HG03439 (cell line): ENCODE measurements at regions not wholly inside any gene's neighbourhood (a gene's known extent, or its start where the extent isn't known, plus 50 kb on each side); places are given as distances from the start of the nearest gene placed in this dataset.
"Not testable (repeated sequence)": the region's sequence is repeated elsewhere in the genome, so short reads cannot be mapped to it uniquely, and the experiment has no call there.

ENCODE experiments used
- ATAC-seq: cut with Tn5 transposase; IDR thresholded peaks from one replicate; pipeline ENCODE4 v1.9.1; 2021; ENCODE audit warnings: mild to moderate bottlenecking, moderate library complexity; ENCODE audit not compliant: unreplicated experiment

- no peak for ATAC-seq
Measured at GRCh38 chr5:15346738-15347137, 153.2 kb upstream of the FBXL7 start.

- no peak for ATAC-seq
Measured at GRCh38 chr5:15344954-15345353, 155.0 kb upstream of the FBXL7 start.

DNA sequence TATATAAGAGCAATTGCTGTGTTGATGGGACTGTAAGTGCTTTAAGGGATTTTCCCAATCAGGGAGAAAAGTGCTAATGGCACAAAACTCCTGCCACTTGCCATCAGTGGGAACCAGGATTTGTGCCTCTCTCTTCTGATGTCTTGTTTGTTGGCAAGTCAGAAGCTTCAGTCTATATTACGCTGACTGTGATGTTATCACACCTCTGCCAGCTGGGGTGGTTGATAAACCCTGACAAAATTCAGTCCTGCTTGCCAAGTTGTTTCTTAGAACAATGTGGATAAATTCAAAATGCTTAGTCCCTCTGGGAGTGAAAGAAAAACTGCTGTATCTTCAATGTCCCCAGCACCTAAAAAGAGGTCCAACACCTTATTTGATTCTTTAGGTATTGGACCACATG, 161.4 kb upstream of the FBXL7 start:
- ATAC-seq = no peak

DNA sequence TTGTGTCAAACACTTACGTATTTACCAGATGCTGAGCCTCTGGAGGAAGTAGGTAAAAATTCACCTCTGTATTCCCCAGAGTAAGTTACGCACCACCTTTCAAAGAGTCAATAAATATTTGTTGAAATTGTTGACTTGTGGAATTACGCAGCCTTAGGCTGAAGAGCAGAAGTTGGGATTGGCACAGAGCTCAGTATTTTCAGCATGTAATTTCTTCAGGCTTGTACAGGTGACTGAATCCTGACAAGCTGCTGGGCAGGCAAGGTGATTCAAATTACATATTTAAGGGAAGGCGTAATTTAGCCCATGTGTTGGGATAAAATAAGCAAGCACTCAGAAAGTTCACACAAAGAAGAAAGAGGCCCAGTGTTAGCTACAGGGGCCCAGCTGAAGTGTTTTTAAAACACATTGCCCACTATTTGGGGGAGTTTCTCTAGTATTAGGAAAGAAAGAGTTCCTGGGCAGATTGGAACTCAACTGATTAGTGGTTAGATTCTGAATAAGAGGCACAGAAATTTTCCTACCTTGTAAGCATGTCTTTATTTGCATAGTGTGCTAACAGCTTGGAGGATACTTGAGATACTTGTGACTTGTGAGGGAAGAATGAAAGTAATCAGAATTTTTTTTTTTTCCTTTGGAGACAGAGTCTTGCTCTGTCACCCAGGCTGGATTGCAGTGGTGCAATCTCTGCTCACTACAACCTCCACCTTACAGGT, 165.3 kb upstream of the FBXL7 start:
- no peak for ATAC-seq

DNA sequence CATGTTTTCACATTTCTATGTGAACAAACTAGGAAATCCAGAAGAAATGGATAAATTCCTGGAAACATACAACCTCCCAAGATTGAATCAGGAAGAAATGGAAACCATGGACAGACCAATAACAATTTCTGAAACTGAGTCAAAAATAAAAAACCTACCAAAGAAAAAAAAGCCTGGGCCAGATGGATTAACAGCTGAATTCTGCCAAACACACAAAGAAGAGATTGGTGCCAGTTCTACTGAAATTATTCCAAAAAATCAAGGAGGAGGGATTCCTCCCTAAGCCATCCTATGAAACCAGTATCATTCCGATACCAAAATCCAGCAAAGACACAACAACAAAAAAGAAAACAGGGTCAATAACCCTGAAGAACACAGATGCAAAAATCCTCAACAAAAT, 166.9 kb upstream of the FBXL7 start:
- no peak for ATAC-seq

GRCh38 chr5:15326932-15327331, 173.0 kb upstream of the FBXL7 start:
- ATAC-seq = no peak

- no peak for ATAC-seq
Measured at GRCh38 chr5:15326471-15326870, 173.5 kb upstream of the FBXL7 start.

DNA sequence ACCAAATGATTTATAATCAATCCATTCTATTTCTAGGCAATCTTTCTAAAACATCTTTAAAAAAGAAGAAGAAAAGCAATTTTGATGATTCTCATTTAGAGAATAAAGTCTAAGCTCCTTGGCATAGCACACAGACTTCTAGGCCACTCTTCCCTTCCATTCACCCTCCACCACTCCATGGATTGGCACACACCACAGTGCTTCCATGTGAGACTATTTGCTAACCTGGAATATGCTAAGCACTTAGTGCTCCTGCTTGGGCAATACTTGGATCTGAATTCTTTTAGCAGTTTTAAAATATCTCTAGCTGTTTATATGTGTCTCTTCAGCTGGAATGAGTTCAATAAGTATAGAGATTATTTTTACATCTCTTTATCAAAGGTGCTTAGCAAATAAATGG, 177.6 kb upstream of the FBXL7 start:
- no peak for ATAC-seq

- no peak for ATAC-seq
Measured at GRCh38 chr5:15321776-15322175, 178.2 kb upstream of the FBXL7 start.

- no peak for ATAC-seq
Measured at GRCh38 chr5:15320871-15321270, 179.1 kb upstream of the FBXL7 start.

GRCh38 chr5:15304914-15305834, 194.8 kb upstream of the FBXL7 start:
- no peak for ATAC-seq

DNA sequence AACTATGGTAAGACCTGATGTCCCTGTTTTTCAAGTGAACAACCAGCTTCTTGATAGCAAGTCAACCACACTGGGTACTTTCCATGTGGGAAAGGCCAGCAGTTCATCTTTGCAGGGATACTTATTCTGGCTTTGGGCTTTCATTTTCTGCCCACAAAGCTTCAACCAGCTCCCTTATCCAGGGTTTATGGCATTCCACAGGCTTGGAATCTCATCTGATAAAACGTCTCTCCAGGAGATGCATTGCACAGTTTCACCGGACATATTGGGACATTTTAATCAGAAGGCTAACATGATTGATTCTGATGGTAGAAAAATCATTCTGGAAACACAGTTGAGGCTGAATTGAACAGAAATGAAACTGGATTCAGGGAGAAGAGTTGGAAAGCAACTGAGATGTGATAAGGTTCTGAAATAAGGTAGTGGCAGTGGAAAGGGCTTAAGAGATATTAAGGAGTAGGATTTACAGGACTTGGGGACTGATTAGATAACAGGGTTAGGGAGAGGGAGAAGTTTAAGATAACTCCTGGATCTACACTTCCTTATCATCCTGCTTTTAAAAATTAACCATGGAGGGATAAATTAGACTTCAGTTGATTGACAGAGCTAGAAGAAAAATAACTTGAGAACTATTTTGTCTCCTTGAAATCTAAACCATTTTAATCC, 195.8 kb upstream of the FBXL7 start:
- no peak for ATAC-seq

DNA sequence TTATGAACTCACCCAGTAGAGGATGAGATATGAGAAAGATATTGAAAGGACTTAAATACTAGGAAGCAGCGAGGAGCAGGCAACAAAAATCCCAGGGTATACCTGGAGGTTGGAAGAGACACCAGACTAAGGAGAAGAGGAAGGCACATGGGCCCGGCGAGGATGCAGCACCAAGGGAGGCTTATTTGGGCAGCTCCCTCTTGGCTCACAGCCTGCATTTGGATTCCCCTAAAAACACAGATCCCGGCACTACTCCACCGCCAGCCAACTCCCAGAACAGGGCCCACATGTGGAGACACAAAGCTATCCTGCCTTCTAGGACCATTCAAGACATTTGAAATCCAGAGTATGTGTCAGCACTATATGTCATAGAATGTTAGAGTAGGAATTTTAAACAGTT, 199.8 kb upstream of the FBXL7 start:
- no peak for ATAC-seq

- ATAC-seq = no peak
Measured at GRCh38 chr5:15290953-15291352, 209.0 kb upstream of the FBXL7 start.

DNA sequence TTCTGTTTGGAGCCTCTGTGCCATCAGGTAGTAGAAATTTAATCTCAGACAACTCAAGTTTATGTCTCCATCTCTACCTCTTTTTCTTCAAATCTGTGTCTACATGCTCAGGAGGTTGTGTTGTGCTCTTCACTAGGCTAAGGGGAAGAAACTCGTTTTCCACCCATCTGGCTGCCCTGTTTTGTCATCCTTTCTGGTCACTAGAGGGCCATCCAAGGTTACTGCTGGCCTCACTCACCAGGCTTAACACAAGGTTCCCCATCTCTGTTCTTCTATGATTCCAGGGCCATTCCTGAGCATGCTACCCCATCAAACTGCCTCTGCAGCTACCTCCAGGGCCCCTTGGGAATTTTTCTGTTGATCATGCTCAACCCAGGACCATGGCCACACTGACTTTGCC, 213.3 kb upstream of the FBXL7 start:
- ATAC-seq = no peak

GRCh38 chr5:15285901-15286583, 213.9 kb upstream of the FBXL7 start:
- no peak for ATAC-seq

DNA sequence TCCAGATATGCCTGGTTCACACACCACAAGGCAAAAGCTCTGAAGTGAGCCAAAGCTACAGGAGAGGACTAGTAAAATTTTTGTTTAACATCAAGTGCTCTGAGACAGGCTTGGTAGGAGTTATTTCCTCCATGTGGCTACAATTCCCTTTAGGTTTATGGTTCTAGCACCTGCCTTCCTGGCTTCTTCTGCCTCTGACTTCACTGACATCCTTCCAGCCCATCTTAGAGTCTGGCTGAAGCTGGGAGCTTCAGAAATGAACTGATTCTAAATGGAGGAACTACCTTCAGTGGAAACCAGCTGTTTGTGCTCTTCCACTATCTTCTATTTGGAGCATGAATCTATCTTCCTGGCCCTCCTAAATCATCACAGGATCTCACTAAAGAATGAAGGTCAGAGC, 215.3 kb upstream of the FBXL7 start:
- no peak for ATAC-seq

DNA sequence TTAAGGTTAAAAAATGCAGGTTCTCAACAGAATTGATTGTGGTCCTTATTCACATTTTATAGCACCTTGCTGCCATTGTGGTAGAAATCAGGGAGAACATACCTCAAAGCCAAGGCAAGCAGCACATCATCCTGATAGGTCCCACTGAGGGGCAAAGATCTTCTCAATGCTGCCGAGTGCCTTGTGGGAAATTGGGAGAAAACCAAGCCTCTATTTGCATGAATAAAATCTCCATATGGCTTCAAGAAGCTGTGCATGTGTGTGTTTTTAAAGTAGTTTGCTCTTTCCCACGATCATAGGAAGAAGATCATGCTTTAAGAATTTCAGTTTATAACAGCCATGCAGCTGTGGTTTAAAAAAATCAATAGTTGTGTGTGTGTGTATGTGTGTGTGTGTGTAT, 216.9 kb upstream of the FBXL7 start:
- ATAC-seq = no peak

GRCh38 chr5:15282611-15283010, 217.4 kb upstream of the FBXL7 start:
- ATAC-seq = no peak

DNA sequence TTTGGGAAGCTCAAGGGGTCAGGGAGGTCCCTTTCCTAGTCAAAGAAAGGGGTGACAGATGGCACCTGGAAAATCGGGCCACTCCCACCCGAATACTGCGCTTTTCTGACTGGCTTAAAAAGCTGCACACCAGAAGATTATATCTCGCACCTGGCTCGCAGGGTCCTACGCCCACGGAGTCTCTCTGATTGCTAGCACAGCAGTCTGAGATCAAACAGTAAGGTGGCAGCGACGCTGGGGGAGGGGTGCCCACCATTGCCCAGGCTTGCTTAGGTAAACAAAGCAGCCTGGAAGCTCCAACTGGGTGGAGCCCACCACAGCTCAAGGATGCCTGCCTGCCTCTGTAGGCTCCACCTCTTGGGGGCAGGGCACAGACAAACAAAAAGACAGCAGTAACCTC, 228.4 kb upstream of the FBXL7 start:
- ATAC-seq = not testable (repeated sequence)

- no peak for ATAC-seq
Measured at GRCh38 chr5:15267966-15268365, 232.0 kb upstream of the FBXL7 start.
